HG03342 (cell line): ENCODE measurements at regions not wholly inside any gene's neighbourhood (a gene's known extent, or its start where the extent isn't known, plus 50 kb on each side); places are given as distances from the start of the nearest gene placed in this dataset.
"Not testable (repeated sequence)": the region's sequence is repeated elsewhere in the genome, so short reads cannot be mapped to it uniquely, and the experiment has no call there.

Experiments used
- ATAC-seq: cut with Tn5 transposase; IDR thresholded peaks from one replicate; pipeline ENCODE4 v1.9.1; 2021; ENCODE audit warnings: mild to moderate bottlenecking, moderate library complexity; ENCODE audit not compliant: unreplicated experiment

GRCh38 chr7:113269592-113269991 is 151.2 kb upstream of the SMIM30 start:
- not testable (repeated sequence) for ATAC-seq

- ATAC-seq: no peak
These were observed 150.4 kb upstream of the SMIM30 start for GRCh38 chr7:113268757-113269156.

GRCh38 chr7:113267885-113268284 is 149.5 kb upstream of the SMIM30 start:
- ATAC-seq: no peak

- peak; percentile 64 for ATAC-seq
These were observed 148.9 kb upstream of the SMIM30 start for GRCh38 chr7:113267271-113267670.

- no peak for ATAC-seq
These were observed 145.4 kb upstream of the SMIM30 start for GRCh38 chr7:113263749-113264148.

- not testable (repeated sequence) for ATAC-seq
These were observed 144.9 kb upstream of the SMIM30 start for GRCh38 chr7:113263215-113263742.

- ATAC-seq: no peak
These were observed 138.7 kb upstream of the SMIM30 start for GRCh38 chr7:113256883-113257531.

GRCh38 chr7:113247198-113247597 is 128.8 kb upstream of the SMIM30 start:
- no peak for ATAC-seq

GRCh38 chr7:113246738-113247137 is 128.4 kb upstream of the SMIM30 start:
- ATAC-seq: no peak

GRCh38 chr7:113232885-113233284 is 114.5 kb upstream of the SMIM30 start:
- ATAC-seq: no peak

- no peak for ATAC-seq
These were observed 112.3 kb upstream of the SMIM30 start for GRCh38 chr7:113230691-113231090.

- ATAC-seq: no peak
These were observed 99.0 kb upstream of the SMIM30 start for GRCh38 chr7:113217314-113217713.

GRCh38 chr7:113216038-113216437 is 97.7 kb upstream of the SMIM30 start:
- no peak for ATAC-seq

- no peak for ATAC-seq
These were observed 91.3 kb upstream of the SMIM30 start for GRCh38 chr7:113209449-113210203.

GRCh38 chr7:113207931-113208330 is 89.6 kb upstream of the SMIM30 start:
- ATAC-seq: no peak

GRCh38 chr7:113207441-113207840 is 89.1 kb upstream of the SMIM30 start:
- no peak for ATAC-seq

- no peak for ATAC-seq
These were observed 86.1 kb upstream of the SMIM30 start for GRCh38 chr7:113204415-113204814.

- ATAC-seq: no peak
These were observed 83.9 kb upstream of the SMIM30 start for GRCh38 chr7:113202284-113202683.

GRCh38 chr7:113200281-113200680 is 81.9 kb upstream of the SMIM30 start:
- ATAC-seq: no peak

GRCh38 chr7:113199841-113200240 is 81.5 kb upstream of the SMIM30 start:
- no peak for ATAC-seq

- no peak for ATAC-seq
These were observed 80.8 kb upstream of the SMIM30 start for GRCh38 chr7:113199136-113199535.

- ATAC-seq: no peak
These were observed 79.9 kb upstream of the SMIM30 start for GRCh38 chr7:113198226-113198625.
